ENCODE measurements at regions not wholly inside any gene's neighbourhood (a gene's known extent, or its start where the extent isn't known, plus 50 kb on each side); places are given as distances from the start of the nearest gene placed in this dataset.

GRCh38 chr3:43998836-43999727, 242.6 kb upstream of the TOPAZ1 start (continued):
- TF ChIP-seq ZNF592 (IDR thresholded peaks at IDR 0.05) = 0 out of 2 replicates have a peak, but pooled peaks have one; percentile 29
- TF ChIP-seq MEF2A (IDR thresholded peaks at IDR 0.05; ENCODE audit: insufficient read depth, low read depth, low read length) = no peak
- no peak for TF ChIP-seq PRDM15 (CRISPR knock-in tag; IDR thresholded peaks at IDR 0.05)
- TF ChIP-seq HDGF (IDR thresholded peaks at IDR 0.05) = no peak
- peak; percentile 54; the same call in 1 of the 2 replicates for TF ChIP-seq SMARCA5 (IDR thresholded peaks at IDR 0.05)
- TF ChIP-seq BMI1 (IDR thresholded peaks at IDR 0.05; ENCODE audit: borderline replicate concordance) = no peak
- TF ChIP-seq IRF4 (IDR thresholded peaks at IDR 0.05; ENCODE audit: low read depth, low read length) = no peak
- TF ChIP-seq ZNF217 (IDR thresholded peaks at IDR 0.05) = peak; percentile 61; the same call in 1 of the 2 replicates
- TF ChIP-seq BCLAF1 (IDR thresholded peaks at IDR 0.05) = peak; percentile 86
- TF ChIP-seq DPF2 (IDR thresholded peaks at IDR 0.05) = peak; percentile 76
- TF ChIP-seq CUX1 (IDR thresholded peaks at IDR 0.05; ENCODE audit: insufficient replicate concordance, low read depth, low read length) = no peak
- TF ChIP-seq SREBF1 (IDR thresholded peaks at IDR 0.05; ENCODE audit: low read length) = peak; percentile 80
- TF ChIP-seq RBBP5 (conservative IDR thresholded peaks at IDR 0.05) = no peak
